ENCODE measurements at regions not wholly inside any gene's neighbourhood (a gene's known extent, or its start where the extent isn't known, plus 50 kb on each side); places are given as distances from the start of the nearest gene placed in this dataset.

- no peak for DNase-seq (ENCODE audit: low read depth in 1 of 2, low spot score in 1 of 2)
These were observed 290.0 kb downstream of the HAPSTR1 start for GRCh38 chr16:9381399-9381798.

GRCh38 chr16:9381905-9382304, 290.5 kb downstream of the HAPSTR1 start:
- Histone ChIP-seq H3K4me3 (replicated peaks; ENCODE audit: insufficient read depth, low read length) (no peak overlapping the region), H3K27ac (replicated peaks) (no peak overlapping the region)

More at GRCh38 chr16:9381399-9381798, 290.0 kb downstream of the HAPSTR1 start:
- no peak overlapping the region for H3K27ac ChIP-seq (replicated peaks)
- no peak overlapping the region for H3K4me3 ChIP-seq (replicated peaks; ENCODE audit: insufficient read depth, low read length)
- H3K27me3 ChIP-seq (ENCODE audit: insufficient read depth, poor library complexity, severe bottlenecking), result no peaks in the 10 kb centered on the region
- TF ChIP-seq POLR2AphosphoS5 (IDR thresholded peaks at IDR 0.05; ENCODE audit: low read depth) (no peak), GABPA (IDR thresholded peaks at IDR 0.05; ENCODE audit: low read depth) (no peak), SPI1 (IDR thresholded peaks at IDR 0.05; ENCODE audit: borderline replicate concordance, low read depth) (no peak)

GRCh38 chr16:9383281-9383680, 291.8 kb downstream of the HAPSTR1 start:
- H3K4me3 ChIP-seq (replicated peaks; ENCODE audit: insufficient read depth, low read length), result no peak overlapping the region
- TF ChIP-seq REST (IDR thresholded peaks at IDR 0.05; ENCODE audit: insufficient replicate concordance, low read depth), result no peak
- no peak for TF ChIP-seq CTCF (IDR thresholded peaks at IDR 0.05; ENCODE audit: insufficient read depth, low read length)
- TF ChIP-seq POLR2AphosphoS5 (IDR thresholded peaks at IDR 0.05; ENCODE audit: low read depth), result no peak
- no peak for TF ChIP-seq SPI1 (IDR thresholded peaks at IDR 0.05; ENCODE audit: borderline replicate concordance, low read depth)
- no peak for TF ChIP-seq GABPA (IDR thresholded peaks at IDR 0.05; ENCODE audit: low read depth)
- no peak overlapping the region for H3K27ac ChIP-seq (replicated peaks)
- no peak for DNase-seq (ENCODE audit: low read depth in 1 of 2, low spot score in 1 of 2)
- H3K27me3 ChIP-seq (ENCODE audit: insufficient read depth, poor library complexity, severe bottlenecking), result no peaks in the 10 kb centered on the region

More at GRCh38 chr16:9381905-9382304, 290.5 kb downstream of the HAPSTR1 start:
- H3K27me3 ChIP-seq (ENCODE audit: insufficient read depth, poor library complexity, severe bottlenecking), result no peaks in the 10 kb centered on the region
- TF ChIP-seq POLR2AphosphoS5 (IDR thresholded peaks at IDR 0.05; ENCODE audit: low read depth) (no peak), GABPA (IDR thresholded peaks at IDR 0.05; ENCODE audit: low read depth) (no peak), SPI1 (IDR thresholded peaks at IDR 0.05; ENCODE audit: borderline replicate concordance, low read depth) (no peak), CTCF (IDR thresholded peaks at IDR 0.05; ENCODE audit: insufficient read depth, low read length) (no peak), REST (IDR thresholded peaks at IDR 0.05; ENCODE audit: insufficient replicate concordance, low read depth) (no peak)
- DNase-seq (ENCODE audit: low read depth in 1 of 2, low spot score in 1 of 2), result no peak

- TF ChIP-seq POLR2AphosphoS5 (IDR thresholded peaks at IDR 0.05; ENCODE audit: low read depth) (no peak), REST (IDR thresholded peaks at IDR 0.05; ENCODE audit: insufficient replicate concordance, low read depth) (no peak), GABPA (IDR thresholded peaks at IDR 0.05; ENCODE audit: low read depth) (no peak), CTCF (IDR thresholded peaks at IDR 0.05; ENCODE audit: insufficient read depth, low read length) (no peak), SPI1 (IDR thresholded peaks at IDR 0.05; ENCODE audit: borderline replicate concordance, low read depth) (no peak)
- Histone ChIP-seq H3K27ac (replicated peaks) (no peak overlapping the region), H3K4me3 (replicated peaks; ENCODE audit: insufficient read depth, low read length) (no peak overlapping the region), H3K27me3 (ENCODE audit: insufficient read depth, poor library complexity, severe bottlenecking) (no peaks in the 10 kb centered on the region)
- no peak for DNase-seq (ENCODE audit: low read depth in 1 of 2, low spot score in 1 of 2)
These were observed 292.7 kb downstream of the HAPSTR1 start for GRCh38 chr16:9384141-9384540.
